ENCODE measurements at regions not wholly inside any gene's neighbourhood (a gene's known extent, or its start where the extent isn't known, plus 50 kb on each side); places are given as distances from the start of the nearest gene placed in this dataset.

- no peak for TF ChIP-seq CTCF (IDR thresholded peaks at IDR 0.05; ENCODE audit: low read depth, low read length)
- no peak for TF ChIP-seq EZH2phosphoT487 (IDR thresholded peaks at IDR 0.05; ENCODE audit: low read depth)
Measured at GRCh38 chr17:77687417-77687816, 271.1 kb upstream of the TNRC6C start.

All from OCI-LY3 (cell line).